AG09309 (cell line): ENCODE measurements at regions not wholly inside any gene's neighbourhood (a gene's known extent, or its start where the extent isn't known, plus 50 kb on each side); places are given as distances from the start of the nearest gene placed in this dataset.

Experiments used
- DNase-seq: peaks from one replicate; pipeline ENCODE4 v3.0.0-alpha.2; 2010; ENCODE audit warnings: low read depth
- H3K4me3 ChIP-seq: 2 replicates; pipeline ENCODE4 v1.5.1; 2011; ENCODE audit warnings: mild to moderate bottlenecking, low read depth, low read length, moderate library complexity; ENCODE audit not compliant: control insufficient read depth
- CTCF ChIP-seq: IDR thresholded peaks from 2 replicates; pipeline ENCODE4 v1.5.1; 2011; ENCODE audit warnings: mild to moderate bottlenecking, low read depth, low read length, inconsistent platforms; ENCODE audit not compliant: insufficient read depth, control insufficient read depth; ENCODE audit errors: missing control alignments

GRCh38 chr4:32890398-32890797 lies 2170.2 kb downstream of the PCDH7 start:
- no peak overlapping the region for H3K4me3 ChIP-seq
- no peak for TF ChIP-seq CTCF
- no peak for DNase-seq

- no peak overlapping the region for H3K4me3 ChIP-seq
- no peak for TF ChIP-seq CTCF
- no peak for DNase-seq
Measured at GRCh38 chr4:32909053-32909452, 2188.9 kb downstream of the PCDH7 start.

DNA sequence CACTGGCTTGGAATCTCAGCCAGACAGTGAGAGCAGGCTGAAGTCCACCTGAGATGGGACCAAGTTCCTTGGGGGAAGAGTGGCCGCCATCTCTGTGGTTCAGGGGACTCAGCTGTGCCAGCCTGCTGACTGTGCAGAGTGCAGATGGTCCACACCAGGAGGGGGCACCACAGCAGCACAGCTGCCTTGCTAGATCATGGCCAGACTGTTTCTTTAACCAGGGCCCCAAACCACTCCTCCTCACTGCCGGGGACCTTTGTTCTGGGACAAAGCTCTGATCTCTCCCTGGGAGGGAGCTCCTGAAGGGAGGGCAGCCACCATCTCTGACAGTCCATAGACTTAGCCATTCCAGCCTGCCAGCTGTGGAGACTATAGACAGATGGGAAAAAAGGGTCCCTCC lies 2189.6 kb downstream of the PCDH7 start:
- H3K4me3 ChIP-seq, result no peak overlapping the region
- no peak for TF ChIP-seq CTCF
- no peak for DNase-seq

DNA sequence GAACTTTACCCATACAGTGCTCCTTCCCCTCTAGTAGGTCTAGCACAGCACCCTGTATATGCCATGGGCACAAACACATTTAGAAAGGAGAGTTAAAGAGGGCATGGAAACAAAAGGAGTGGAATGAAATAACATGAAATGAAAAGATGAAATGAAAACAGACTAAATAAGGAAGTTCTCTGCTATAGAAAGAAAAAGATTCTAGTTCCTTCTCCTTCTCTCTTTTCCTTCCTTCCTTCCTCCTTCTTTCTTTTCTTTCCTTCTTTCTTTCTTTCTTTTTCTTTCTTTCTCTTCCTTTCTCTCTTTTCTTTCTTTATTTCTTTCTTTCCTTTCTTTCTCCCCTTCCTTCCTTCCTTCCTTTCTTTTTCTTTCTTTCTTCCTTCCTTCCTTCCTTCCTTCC lies 2197.4 kb downstream of the PCDH7 start:
- H3K4me3 ChIP-seq, result no peak overlapping the region
- no peak for TF ChIP-seq CTCF
- DNase-seq, result no peak

DNA sequence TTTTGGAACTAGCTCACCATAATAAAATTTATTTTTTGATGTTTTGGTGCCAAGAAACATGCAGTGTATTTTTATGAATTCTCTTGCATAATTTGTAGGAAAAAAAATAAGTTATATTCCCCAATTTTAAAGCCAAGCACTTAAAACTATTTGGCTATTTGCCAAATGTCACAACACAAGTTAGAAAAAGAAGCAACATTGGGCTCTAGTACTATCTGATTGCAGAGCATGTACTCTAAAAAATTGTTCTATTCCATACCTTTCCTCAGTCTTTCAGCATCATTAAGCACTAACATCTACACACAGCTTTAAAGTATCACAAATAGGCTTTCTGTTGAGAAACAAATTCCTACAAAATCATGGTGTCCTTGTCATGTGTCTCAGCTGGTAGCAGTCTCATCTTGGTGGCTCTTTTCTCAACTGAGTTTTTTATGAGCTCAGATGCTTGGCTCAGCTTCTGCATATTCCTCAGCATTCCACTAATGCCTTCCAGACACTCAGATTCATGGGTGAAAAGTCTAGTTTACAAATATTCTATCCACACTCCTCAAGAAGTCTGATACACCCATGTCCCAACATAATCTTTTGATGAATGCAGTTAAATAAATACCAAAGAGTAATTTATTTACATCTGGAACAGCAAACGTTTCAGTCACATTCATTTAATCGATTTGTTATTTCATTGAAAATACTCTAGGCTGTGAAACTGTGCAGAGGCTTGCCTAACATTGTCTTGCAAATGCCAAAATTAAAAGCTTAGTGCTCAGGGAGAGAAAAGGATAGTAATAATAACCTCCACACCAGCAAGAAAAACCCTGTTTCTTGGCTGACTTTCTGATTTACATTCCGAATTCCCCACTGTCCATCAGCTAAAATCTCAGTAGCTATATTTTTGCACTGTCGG lies 2209.9 kb downstream of the PCDH7 start:
- no peak overlapping the region for H3K4me3 ChIP-seq
- TF ChIP-seq CTCF, result no peak
- DNase-seq, result no peak

- DNase-seq, result no peak
- no peak for TF ChIP-seq CTCF
- H3K4me3 ChIP-seq, result no peak overlapping the region
Measured at GRCh38 chr4:32930700-32931099, 2210.5 kb downstream of the PCDH7 start.

- no peak for DNase-seq
- TF ChIP-seq CTCF, result no peak
- H3K4me3 ChIP-seq, result no peak overlapping the region
Measured at GRCh38 chr4:32931475-32931874, 2211.3 kb downstream of the PCDH7 start.
